ENCODE measurements at regions not wholly inside any gene's neighbourhood (a gene's known extent, or its start where the extent isn't known, plus 50 kb on each side); places are given as distances from the start of the nearest gene placed in this dataset.

DNA sequence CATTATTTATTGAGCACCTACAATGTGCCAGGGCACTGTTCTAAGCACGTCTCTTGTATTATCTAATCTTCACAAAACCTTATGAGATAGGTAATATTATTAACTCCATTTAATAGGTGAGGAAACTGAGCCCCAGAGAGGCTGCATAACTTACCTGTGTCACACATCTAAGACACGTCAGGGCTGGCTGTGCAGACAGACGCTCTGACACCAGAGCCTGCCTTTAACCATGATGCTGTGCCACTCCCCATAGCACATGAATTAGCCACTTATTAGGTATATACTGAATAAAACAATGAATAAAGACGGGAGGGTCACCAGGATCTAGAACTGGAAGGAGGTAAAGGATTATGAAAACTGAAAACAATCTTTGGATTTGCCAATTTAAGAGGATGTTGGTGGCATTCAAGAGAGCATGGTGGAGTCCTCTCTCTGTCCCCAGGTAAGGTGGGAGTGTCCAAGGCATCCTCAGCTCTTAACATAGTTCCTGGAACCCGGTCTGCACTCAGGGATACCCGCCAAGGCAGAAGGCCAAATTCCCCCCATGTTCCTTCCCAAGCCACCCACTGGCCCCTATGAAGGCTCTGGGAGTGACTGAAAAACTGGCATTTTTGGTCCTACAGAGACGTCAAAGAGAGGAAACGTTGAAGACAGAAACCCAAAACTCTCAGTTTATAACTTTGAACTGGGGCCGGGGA lies 479.7 kb downstream of the FOXO1 start:
- no peak for DNase-seq (ENCODE audit: low read depth in 2 of 2, low spot score in 1 of 2)

DNA sequence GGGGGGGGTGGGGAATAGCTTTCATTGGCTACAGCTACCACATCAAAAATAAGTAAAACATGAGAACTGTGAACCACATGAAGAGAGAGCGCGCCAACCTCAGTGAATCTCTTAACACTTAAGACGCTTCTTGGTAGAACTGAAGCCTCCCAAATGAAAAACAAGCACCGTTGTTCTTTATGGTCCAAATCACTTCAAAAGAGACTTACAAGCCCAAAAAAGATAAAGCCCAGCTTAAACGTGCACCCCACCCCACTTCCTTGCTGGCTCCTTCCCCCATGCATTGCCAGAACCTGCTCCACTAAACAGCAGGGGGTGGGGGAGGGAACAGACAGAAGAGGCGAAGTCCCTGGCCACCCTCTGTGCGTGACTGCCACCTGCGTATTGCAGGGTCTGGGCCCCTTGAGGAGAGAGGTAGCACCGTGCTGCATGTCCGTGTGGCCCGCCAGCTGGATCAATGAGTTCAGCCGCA lies 479.1 kb downstream of the FOXO1 start:
- DNase-seq (ENCODE audit: low read depth in 2 of 2, low spot score in 1 of 2), result peak in 1 of 2 donors; percentile 38

DNA sequence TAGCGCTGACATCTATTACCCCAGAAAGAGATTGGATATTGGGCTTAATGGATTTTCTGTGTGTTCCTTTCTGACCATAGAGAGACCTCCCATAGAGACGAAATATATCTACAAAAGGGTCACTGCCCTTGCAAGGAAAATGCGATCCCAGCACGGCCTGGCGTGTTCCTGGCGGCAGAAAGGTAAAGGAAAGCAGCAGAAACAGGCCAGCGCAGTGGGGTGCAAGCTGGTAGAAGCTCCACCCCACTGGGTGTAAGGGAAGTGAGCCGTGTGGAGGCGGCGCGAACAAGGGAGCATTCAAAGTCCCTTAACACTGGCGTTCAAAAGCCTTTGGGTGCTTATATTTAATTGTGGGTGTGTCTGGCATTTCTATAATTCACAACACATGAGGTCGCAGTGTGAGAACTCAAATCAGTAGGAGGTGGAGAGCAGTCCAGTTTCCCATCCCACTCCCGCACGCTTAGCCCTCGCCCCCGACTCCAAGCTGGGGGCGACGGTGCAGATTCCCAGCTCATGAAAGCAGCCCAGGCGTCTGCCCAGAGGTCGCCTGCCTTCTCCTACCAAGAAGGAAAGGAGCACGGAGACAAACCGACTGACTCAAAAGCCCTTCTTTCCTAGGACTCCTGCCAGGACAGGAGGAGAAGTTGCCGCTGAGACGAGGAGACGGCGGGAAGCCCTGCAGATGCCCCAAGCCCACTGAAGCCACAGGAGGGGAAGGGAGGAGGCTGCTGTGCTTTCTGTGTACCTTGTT lies 478.4 kb downstream of the FOXO1 start:
- DNase-seq (ENCODE audit: low read depth in 2 of 2, low spot score in 1 of 2), result peak in 1 of 2 donors; percentile 33

DNA sequence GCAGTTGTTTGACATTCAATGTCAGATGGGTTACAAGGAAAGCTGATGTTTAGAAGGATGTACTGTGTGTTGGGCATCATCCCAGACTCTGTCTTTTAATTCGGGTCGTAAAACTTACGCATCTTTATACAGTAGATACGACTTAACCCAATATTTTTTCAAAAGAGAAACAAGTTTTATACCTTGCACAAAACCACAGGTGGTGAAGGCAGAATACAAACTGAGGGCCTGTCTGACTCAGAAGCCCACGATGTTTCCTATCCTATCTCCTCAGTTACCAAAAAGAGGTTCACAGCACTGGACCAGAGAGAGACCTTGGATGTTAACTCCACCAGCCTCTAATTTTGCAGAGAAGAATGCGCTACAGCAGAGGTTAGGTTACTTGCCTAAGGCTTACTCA lies 477.0 kb downstream of the FOXO1 start:
- no peak for DNase-seq (ENCODE audit: low read depth in 2 of 2, low spot score in 1 of 2)

DNA sequence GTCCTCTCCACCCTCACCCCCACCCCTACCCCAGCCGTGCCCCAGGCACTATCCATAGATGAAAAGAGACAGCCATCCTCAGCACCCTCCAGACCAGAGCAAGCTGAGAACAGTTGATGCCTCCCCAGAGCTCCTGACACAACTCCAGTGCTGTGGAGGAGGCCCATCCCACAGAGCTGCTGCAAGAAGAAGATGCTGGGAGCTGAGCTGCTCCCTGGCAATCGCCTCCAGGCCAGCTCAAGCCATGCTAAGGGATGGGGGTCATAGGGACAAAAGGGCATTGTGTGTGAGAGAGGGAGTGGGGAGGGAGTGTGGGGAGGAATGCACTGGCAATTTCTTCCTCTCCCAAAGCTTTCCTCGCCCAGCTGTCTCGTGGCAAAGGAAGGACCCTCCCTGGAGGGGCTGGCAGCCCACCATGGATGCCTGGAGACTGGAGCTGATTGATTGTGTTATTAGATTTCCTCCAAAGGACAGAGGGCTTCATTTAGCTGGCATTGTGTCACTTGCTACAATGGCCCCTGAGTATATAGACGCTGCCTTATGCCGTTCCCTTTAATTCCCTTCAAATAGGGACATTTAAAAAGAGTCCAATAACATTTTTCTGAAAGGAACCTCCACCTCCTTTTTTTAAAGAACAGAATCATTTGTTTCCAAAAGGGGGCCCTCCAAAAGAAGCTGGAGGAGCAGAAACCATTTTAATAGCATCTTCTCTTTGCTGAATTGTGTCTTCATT lies 476.4 kb downstream of the FOXO1 start:
- no peak for DNase-seq (ENCODE audit: low read depth in 2 of 2, low spot score in 1 of 2)

DNA sequence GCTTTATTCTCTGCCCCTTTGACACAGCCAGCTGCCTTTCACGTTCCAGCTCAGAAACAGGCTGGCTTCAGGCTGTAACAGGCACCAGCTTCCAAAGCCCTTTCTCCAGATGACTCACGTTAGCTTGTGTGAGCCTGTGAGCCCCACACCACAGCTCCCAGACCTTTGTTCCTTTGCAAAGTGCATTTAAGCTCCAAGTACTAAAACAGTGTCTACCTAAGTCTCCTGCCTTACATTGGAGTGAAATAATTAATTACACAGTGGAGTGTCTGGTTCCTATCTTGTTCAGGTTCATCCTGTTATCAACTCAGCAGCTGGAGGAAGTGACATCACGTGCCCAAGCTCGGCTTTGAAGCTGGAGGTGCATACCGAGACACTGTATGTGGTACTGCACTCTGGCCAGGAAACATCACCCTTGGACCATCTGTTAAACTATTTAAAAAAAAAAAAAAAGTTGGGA lies 475.8 kb downstream of the FOXO1 start:
- DNase-seq (ENCODE audit: low read depth in 2 of 2, low spot score in 1 of 2), result peak; percentile 31 to 36

DNA sequence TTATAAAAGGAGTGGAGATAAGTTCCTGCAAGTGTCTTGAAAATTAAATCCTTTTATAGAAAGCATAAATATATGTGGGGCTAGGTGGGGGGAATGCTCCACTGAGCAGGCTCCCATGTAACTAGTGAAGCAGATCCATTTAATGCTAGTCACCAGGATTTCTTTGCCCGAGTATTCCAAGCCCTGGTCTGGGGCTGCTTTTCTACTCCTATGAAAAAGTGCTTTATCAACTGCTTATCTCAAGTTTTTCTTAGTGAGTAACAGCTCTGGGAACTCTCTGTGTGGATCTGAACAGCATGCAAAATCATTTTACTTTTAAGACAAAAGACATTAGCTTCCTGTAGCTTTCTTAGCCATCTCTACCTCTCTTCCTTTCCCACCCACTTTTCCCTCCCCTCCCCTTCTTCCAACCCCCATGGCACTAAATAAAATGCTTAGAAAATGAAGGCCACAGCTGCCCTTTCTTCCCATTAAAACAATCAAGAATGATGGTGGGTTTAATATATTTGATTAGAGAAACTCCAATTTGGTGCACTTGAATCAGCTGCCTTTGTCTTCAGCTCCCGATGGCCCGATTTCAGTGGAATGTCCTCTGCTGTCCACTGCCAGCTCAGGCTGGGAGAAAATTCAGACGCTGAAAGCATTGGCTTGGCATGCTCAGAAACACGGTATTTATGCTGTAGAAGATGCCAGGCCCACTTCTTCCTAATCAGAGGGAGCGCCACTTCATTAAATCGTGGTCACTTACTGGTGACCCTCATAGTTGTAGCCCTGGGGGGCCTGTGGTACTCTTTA lies 475.1 kb downstream of the FOXO1 start:
- DNase-seq (ENCODE audit: low read depth in 2 of 2, low spot score in 1 of 2), result no peak

DNA sequence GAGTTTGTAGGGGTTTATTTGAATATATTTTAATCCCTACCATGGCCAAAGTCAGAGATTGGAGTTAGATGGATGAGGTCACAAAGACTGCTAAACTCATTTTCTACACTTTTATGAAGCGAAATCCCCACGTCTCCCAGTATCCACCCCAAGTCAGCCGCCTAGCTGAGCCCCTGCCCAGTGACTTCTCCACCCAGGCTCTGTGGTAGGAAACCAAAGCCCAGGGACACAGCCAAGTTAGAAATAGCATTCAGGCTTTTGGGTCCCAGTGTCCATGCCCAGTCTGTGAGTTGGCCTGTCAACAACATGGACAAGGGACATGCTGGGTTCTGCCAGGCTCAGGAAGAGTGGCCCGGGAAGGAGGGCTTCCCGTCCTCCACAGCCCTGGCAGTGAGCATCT lies 474.0 kb downstream of the FOXO1 start:
- no peak for DNase-seq (ENCODE audit: low read depth in 2 of 2, low spot score in 1 of 2)

DNA sequence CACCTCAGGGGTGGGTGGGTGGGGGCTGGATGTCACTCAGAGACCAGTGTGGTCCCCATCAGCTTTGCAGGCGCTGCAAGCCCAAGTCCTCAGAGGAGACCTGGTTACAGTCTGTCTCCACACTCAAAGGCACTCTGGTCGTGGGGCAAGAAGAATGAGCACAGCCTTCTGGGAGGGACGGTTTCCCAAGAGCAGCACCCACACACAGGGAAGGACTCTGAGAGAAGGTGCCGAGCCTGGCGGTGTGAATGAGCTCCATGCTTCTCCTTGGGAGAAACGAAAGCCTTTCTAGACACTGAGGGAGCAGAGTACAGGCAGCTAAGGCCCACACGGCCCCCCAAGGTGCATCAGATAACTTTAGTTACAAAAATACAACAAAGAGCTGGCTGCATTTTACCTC lies 473.6 kb downstream of the FOXO1 start:
- no peak for DNase-seq (ENCODE audit: low read depth in 2 of 2, low spot score in 1 of 2)

DNA sequence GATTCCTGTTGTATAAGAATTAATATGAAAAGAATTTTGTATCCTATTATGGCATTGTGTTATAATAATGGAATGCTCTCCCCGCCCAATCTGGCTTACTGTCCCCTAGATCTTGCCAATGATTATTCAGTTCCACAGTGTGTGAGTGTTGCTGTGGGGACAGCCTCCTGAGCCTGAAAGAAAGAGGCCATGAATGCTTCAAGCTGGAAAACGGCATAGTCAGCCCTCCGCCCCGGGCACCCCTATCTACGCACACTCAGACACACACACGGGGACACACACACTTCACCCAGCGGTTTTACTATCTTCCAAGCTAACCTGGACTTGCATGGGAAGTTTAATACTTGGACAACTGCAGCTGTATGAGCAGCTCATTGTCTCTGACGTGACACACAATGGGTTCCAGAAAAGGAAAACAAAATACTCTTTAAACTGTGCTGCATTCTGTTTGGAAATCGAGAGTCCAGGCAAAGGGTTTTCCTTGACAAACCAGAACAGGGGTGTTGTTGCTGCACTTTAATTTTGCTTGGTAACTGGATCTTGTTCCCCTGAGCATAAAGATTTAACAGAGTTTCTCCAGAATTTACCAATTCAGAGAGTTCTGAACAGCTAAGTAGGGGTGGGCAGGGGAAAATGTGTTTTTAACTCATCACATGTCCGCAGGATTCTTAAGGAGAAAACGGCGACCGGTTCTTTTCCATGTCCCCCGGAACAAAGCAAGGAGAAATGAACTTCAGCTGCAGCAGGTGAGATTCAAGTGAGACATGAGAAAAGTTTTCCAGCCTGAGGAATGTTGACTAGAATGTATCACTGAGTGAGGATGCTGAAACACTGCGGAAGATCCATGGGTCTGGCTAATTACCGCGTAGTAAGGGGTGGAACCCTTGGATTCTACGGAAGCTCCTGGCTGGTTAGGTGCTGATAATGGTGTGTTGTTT lies 472.9 kb downstream of the FOXO1 start:
- DNase-seq (ENCODE audit: low read depth in 2 of 2, low spot score in 1 of 2), result no peak

DNA sequence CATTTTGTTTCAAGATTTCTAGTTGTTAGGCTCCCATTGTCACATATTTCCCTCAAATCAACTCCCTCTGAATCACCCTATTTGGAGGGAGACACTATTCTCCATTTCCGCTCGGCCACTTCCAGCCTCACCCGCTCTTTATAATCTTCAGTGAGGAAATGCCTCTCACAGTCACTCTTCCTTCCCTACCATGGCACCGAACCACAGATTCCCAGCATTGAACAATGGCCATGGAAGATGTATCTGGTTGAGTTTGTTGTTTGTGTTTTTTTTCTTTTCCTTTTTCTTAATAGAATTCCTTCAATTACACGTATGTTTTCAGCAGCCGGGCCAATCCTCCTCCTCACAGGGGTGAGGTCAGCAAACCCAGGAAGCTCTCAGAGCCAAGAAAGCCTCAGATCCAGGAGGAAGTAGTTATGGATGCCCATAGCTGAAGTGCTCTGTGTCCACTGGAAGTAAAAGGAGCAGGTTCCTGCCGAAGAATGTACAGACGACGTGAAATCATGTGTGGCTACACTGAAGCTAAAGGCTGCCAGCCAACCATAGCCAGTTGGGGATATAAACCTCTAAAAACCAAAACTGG lies 472.1 kb downstream of the FOXO1 start:
- DNase-seq (ENCODE audit: low read depth in 2 of 2, low spot score in 1 of 2), result no peak

DNA sequence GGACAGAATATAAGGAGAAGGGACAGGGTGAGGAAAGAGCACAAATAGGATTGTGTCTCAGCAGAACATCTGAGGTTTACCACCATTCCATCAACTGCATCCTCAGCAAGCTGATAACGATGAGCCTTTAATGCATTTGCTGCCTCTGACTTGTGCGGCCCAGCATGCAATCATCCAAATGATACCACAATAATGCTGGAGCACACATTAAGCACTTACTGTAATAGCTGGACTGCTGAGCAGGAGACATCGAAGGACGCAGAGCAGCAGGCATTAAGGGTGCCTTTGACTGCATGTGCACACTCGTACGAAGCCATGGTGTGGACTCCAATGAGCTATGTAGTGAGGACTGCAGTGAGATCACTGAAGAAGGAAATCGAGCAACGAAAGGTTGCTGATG lies 469.4 kb downstream of the FOXO1 start:
- no peak for DNase-seq (ENCODE audit: low read depth in 2 of 2, low spot score in 1 of 2)

DNA sequence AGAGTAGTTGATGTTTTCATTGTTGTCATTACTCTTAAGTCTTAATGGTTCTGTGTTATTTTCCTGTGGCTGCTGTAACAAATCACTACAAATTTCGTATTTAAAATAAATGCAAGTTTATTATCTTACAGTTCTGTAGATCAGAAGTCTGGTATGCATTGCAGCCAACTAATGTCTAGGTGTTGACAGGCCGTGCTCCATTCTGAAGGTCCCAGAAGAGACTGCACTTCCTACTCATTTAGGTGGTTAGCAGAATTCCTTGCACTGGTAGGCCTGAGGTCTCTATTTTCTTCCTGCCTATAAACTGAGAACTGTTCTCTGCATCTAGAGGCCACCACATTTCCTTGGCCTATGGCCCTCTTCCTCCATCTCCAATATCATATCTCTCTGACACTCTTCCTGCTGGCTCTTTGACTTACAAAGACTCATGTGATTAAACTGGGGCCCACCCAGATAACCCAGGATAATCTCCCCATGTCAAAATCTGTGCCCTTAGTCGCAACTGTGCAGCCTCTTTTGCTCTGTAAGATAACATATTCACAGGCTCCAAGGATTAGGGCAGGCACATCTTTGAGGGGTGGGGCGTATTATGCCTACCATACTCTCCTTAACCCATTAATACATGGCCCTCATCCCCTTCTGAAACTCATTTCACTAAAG lies 468.4 kb downstream of the FOXO1 start:
- no peak for DNase-seq (ENCODE audit: low read depth in 2 of 2, low spot score in 1 of 2)

DNA sequence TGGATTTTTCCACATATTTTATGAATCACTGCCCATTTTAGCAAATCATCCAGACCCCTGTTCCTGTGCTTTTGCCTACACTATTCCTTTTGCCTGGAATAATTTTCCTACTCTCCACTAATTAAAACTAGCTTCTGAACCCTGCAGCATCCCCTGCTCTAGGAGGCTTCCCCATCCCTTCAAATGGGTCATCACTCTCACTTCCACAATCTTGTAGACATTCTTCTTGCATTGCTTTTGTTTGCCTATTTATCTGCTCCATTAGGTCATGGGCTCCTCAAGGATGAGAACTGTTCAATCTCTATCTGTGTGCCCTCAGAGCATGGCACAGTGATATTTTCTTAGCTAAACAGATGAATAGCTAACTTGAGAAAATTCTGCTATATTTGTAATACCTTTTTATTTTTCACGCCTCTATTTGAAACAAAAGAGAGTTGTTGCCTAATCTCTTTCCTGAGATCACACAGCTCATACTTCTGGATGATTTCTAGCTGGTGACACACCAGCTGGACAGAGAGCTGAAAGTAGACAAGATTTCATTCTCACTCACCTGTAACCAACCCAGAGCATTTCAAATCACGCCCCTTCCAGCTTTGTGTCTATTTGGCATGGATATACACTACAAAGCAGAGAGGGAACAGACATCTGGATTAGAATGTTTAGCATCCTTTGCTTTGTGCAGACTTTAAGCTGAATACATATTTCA lies 466.0 kb downstream of the FOXO1 start:
- no peak for DNase-seq (ENCODE audit: low read depth in 2 of 2, low spot score in 1 of 2)

DNA sequence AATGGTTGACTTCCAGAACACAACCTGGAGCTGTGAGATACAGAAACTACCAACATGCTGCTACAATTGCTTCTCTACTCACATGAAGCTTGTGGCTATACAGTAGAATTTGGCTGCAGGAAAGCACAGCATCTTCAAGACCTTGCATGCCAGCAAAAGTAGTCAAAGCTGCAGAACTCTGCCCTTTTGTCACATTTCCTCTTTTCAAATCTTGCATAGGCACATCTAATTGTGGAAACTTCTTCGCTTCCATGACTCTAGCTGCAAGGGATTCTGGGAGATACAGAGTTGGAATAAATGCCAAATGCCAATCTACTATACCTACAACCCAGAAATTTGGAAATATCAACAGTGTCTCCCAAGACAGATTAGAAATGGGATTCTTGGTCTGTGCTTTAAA lies 462.2 kb downstream of the FOXO1 start:
- DNase-seq (ENCODE audit: low read depth in 2 of 2, low spot score in 1 of 2), result no peak

DNA sequence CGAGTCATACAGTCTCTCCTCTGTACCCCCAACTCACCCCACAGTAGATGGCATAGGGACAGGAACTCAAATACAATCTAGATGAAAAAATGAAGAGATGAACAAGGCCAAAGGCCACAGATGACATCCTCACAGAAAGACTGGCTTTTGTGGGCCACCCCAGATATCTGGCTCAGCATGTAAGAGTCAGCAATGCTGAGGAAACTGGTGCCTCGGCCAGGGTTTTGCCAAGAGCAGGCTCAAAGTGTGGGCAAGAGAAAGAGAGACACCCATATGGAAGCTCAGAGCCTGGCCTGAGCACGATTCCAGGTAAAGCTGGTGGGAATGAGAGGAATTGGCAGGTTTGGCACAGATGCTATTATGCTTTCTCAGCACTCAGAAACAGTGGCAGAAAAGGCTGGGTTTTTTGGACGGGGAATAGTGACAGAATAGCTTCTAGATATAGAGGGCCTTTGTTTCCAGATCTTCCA lies 460.6 kb downstream of the FOXO1 start:
- no peak for DNase-seq (ENCODE audit: low read depth in 2 of 2, low spot score in 1 of 2)

DNA sequence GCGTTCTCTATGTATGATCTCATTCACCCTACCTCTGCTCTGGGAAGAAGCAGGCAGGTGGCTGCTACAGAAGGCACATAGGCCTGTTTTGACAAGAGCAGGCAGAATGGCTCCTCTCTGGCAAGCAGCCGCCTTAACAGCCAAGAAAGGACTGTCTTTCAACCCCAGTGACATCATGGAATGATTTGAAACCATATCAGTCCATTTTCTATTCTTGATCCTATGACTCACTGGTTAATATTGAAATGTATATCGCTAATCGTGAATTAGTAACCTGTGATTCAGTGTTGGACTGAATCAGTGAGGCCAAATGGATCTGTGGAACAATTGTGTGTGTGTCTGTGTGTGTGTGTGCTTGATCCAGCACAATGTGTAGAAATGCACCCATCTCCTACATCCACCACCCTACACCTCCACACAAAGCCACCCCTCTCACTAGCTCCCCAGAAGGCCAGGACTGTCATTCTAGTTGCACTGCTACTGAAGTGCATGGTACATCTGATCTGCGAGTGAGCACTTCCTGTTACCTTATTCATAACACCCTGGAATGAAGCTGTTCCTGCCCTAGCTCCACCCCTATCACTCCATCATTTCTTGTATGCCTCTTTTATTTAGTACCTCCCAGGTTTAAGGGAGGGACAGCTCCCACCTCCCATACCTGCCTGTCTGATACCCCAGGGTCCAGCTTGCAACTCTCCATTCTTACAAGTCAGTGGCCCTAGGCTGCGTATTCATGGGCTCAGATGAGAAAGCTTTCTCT lies 460.0 kb downstream of the FOXO1 start:
- no peak for DNase-seq (ENCODE audit: low read depth in 2 of 2, low spot score in 1 of 2)

All from stimulated activated CD8-positive, alpha-beta memory T cell treated with anti-CD3 and anti-CD28 coated beads, Interleukin-4, amount 100 ng/mL, for 1 hour (primary cell).